ENCODE measurements at regions not wholly inside any gene's neighbourhood (a gene's known extent, or its start where the extent isn't known, plus 50 kb on each side); places are given as distances from the start of the nearest gene placed in this dataset.

- TF ChIP-seq, protein P1, sequence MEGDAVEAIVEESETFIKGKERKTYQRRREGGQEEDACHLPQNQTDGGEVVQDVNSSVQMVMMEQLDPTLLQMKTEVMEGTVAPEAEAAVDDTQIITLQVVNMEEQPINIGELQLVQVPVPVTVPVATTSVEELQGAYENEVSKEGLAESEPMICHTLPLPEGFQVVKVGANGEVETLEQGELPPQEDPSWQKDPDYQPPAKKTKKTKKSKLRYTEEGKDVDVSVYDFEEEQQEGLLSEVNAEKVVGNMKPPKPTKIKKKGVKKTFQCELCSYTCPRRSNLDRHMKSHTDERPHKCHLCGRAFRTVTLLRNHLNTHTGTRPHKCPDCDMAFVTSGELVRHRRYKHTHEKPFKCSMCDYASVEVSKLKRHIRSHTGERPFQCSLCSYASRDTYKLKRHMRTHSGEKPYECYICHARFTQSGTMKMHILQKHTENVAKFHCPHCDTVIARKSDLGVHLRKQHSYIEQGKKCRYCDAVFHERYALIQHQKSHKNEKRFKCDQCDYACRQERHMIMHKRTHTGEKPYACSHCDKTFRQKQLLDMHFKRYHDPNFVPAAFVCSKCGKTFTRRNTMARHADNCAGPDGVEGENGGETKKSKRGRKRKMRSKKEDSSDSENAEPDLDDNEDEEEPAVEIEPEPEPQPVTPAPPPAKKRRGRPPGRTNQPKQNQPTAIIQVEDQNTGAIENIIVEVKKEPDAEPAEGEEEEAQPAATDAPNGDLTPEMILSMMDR (conservative IDR thresholded peaks at IDR 0.05 in 1 of 2, IDR thresholded peaks at IDR 0.05 in 1 of 2; ENCODE audit: extremely low read depth in 1 of 2, insufficient read depth in 1 of 2, low read depth in 1 of 2, low read length in 2 of 2) = no peak
- no peak for TF ChIP-seq EZH2 (IDR thresholded peaks at IDR 0.05; ENCODE audit: borderline replicate concordance, low read length)
Measured at GRCh38 chr18:4843771-4844170, 353.3 kb downstream of the AKAIN1 start.
